H1 (cell line): ENCODE measurements at regions not wholly inside any gene's neighbourhood (a gene's known extent, or its start where the extent isn't known, plus 50 kb on each side); places are given as distances from the start of the nearest gene placed in this dataset.

Experiments used
- CTCF ChIA-PET: fragments of 300-600 bp; sonication (Branson Sonifier 250); formaldehyde crosslinking; loops from one replicate; lab custom pipeline; 2021; ENCODE audit not compliant: partially characterized antibody; lab: Charles Lee
- POLR2A ChIA-PET: fragments of 300-600 bp; sonication (Branson Sonifier 250); formaldehyde crosslinking; loops from one replicate; lab custom pipeline; 2021; ENCODE audit warnings: inconsistent platforms; ENCODE audit not compliant: partially characterized antibody; lab: Charles Lee
- DNase-seq, 2 experiments: peaks; one replicate each; pipeline versions ENCODE4 v3.0.0 to v3.0.0-alpha.2; 2010 to 2022; ENCODE audit warnings: low spot score in 2 of 2, low read depth in 1 of 2, mixed read lengths in 1 of 2
- FAIRE-seq: peaks from 2 replicates; lab custom pipeline; 2011; peaks lifted over from hg19 to GRCh38; lab: Jason Lieb, UNC
- H2AFZ ChIP-seq: 2 replicates; pipeline ENCODE4 v1.8.1; 2012; ENCODE audit warnings: low read length, inconsistent platforms
- H2AK5ac ChIP-seq: 2 replicates; pipeline ENCODE4 v1.6.1; 2013; ENCODE audit warnings: low read depth, low read length
- H2BK120ac ChIP-seq: replicated peaks from 2 replicates; pipeline ENCODE3; 2013; ENCODE audit warnings: low read depth, low read length, inconsistent platforms
- H2BK12ac ChIP-seq: 2 replicates; pipeline ENCODE4 v1.6.1; 2013; ENCODE audit warnings: low read depth, low read length
- H2BK15ac ChIP-seq: 2 replicates; pipeline ENCODE4 v1.6.1; 2013; ENCODE audit warnings: low read length
- H2BK20ac ChIP-seq: 2 replicates; pipeline ENCODE4 v1.6.1; 2013; ENCODE audit warnings: low read length
- H2BK5ac ChIP-seq: 2 replicates; pipeline ENCODE4 v1.6.1; 2013; ENCODE audit warnings: low read depth, low read length
- H3K14ac ChIP-seq: 2 replicates; pipeline ENCODE4 v1.6.1; 2013; ENCODE audit warnings: inconsistent platforms; ENCODE audit not compliant: insufficient read length
- H3K18ac ChIP-seq: 2 replicates; pipeline ENCODE4 v1.6.1; 2013; ENCODE audit warnings: low read length; ENCODE audit errors: extremely low read depth
- H3K23ac ChIP-seq: 2 replicates; pipeline ENCODE4 v1.6.1; 2013; ENCODE audit warnings: inconsistent platforms; ENCODE audit not compliant: insufficient read length
- H3K23me2 ChIP-seq: 2 replicates; pipeline ENCODE4 v1.6.1; 2013; ENCODE audit warnings: low read depth, low read length
- H3K27ac ChIP-seq: 2 replicates; pipeline ENCODE4 v1.6.1; 2011; ENCODE audit warnings: low read depth, low read length, inconsistent platforms
- H3K27me3 ChIP-seq, 4 experiments: replicated peaks in 1 of 4; 1 replicate in 1 of 4; 2 replicates in 3 of 4; pipeline versions ENCODE4 v1.6.1 to v1.8.1; 2011 to 2013; ENCODE audit warnings: low read length in 3 of 4, mild to moderate bottlenecking in 3 of 4, inconsistent platforms in 2 of 4, mixed read lengths in 2 of 4, moderate library complexity in 1 of 4; ENCODE audit not compliant: control insufficient read depth in 3 of 4, insufficient read depth in 3 of 4; ENCODE audit errors: extremely low read depth in 1 of 4
- H3K36me3 ChIP-seq, 4 experiments: 2 replicates each; pipeline versions ENCODE4 v1.6.1 to v1.8.1; 2011 to 2013; ENCODE audit warnings: mild to moderate bottlenecking in 4 of 4, low read length in 3 of 4, moderate library complexity in 2 of 4, control low read depth in 1 of 4, inconsistent platforms in 1 of 4; ENCODE audit not compliant: insufficient read depth in 4 of 4, control insufficient read depth in 2 of 4
- H3K4ac ChIP-seq: replicated peaks from 2 replicates; pipeline ENCODE3; 2013; ENCODE audit warnings: low read length, low read depth, mixed read lengths, inconsistent platforms; ENCODE audit not compliant: insufficient read length
- H3K4me1 ChIP-seq, 4 experiments: replicated peaks in 1 of 4; 1 replicate in 1 of 4; 2 replicates in 3 of 4; pipeline versions ENCODE4 v1.6.1 to v1.8.1; 2011 to 2013; ENCODE audit warnings: low read length in 3 of 4, inconsistent platforms in 2 of 4, mixed read lengths in 1 of 4; ENCODE audit not compliant: insufficient read depth in 4 of 4, control insufficient read depth in 3 of 4
- H3K4me2 ChIP-seq, 2 experiments: 2 replicates each; pipeline versions ENCODE4 v1.6.1 to v1.8.1; 2011 to 2013; ENCODE audit warnings: low read depth in 2 of 2, low read length in 2 of 2, control low read depth in 1 of 2, inconsistent platforms in 1 of 2, mild to moderate bottlenecking in 1 of 2; ENCODE audit not compliant: insufficient read depth in 1 of 2
- H3K4me3 ChIP-seq, 4 experiments: fragments of 200-600, 300-600 bp in 1 of 4; sonication (generic), shearing (Covaris generic), sonication (Bioruptor Twin) in 1 of 4; 2 replicates each; pipeline versions ENCODE4 v1.5.1 to v1.8.1; 2011 to 2016; ENCODE audit warnings: low read length in 4 of 4, low read depth in 3 of 4, control low read depth in 2 of 4, inconsistent platforms in 2 of 4, mild to moderate bottlenecking in 2 of 4, mixed read lengths in 1 of 4, moderate library complexity in 1 of 4; ENCODE audit not compliant: insufficient read depth in 2 of 4; ENCODE audit errors: extremely low read depth in 1 of 4
- H3K56ac ChIP-seq: replicated peaks from 2 replicates; pipeline ENCODE3; 2013; ENCODE audit warnings: low read depth, mild to moderate bottlenecking, mixed read lengths, low read length, inconsistent platforms; ENCODE audit not compliant: insufficient read length
- H3K79me1 ChIP-seq: 2 replicates; pipeline ENCODE4 v1.6.1; 2013; ENCODE audit warnings: low read depth, low read length, control low read depth
- H3K79me2 ChIP-seq, 2 experiments: 2 replicates each; pipeline versions ENCODE4 v1.6.1 to v1.8.1; 2012 to 2013; ENCODE audit warnings: low read length in 2 of 2, mild to moderate bottlenecking in 2 of 2, inconsistent platforms in 1 of 2; ENCODE audit not compliant: insufficient read depth in 2 of 2, control insufficient read depth in 1 of 2
- H3K9ac ChIP-seq, 4 experiments: replicated peaks in 1 of 4; 1 replicate in 1 of 4; 2 replicates in 3 of 4; pipeline versions ENCODE4 v1.6.1 to v1.8.1; 2011 to 2013; ENCODE audit warnings: low read depth in 3 of 4, low read length in 3 of 4, control low read depth in 2 of 4, mild to moderate bottlenecking in 2 of 4, moderate library complexity in 2 of 4, inconsistent platforms in 1 of 4; ENCODE audit errors: extremely low read depth in 1 of 4
- H3K9me3 ChIP-seq, 2 experiments: 2 replicates each; pipeline versions ENCODE4 v1.6.1 to v1.8.1; 2012 to 2013; ENCODE audit warnings: mild to moderate bottlenecking in 2 of 2, moderate library complexity in 2 of 2, control low read depth in 1 of 2, inconsistent platforms in 1 of 2, low read depth in 1 of 2, low read length in 1 of 2, mixed read lengths in 1 of 2; ENCODE audit not compliant: insufficient read depth in 2 of 2
- H4K20me1 ChIP-seq, 2 experiments: replicated peaks in 1 of 2; 2 replicates each; pipeline versions ENCODE3 to v1.8.1; 2011 to 2013; ENCODE audit warnings: inconsistent platforms in 2 of 2, low read length in 2 of 2, mild to moderate bottlenecking in 1 of 2; ENCODE audit not compliant: insufficient read depth in 2 of 2, control insufficient read depth in 1 of 2
- H4K5ac ChIP-seq: 2 replicates; pipeline ENCODE4 v1.6.1; 2013; ENCODE audit warnings: low read length, low read depth, mixed read lengths, inconsistent platforms; ENCODE audit not compliant: insufficient read length
- H4K8ac ChIP-seq: 2 replicates; pipeline ENCODE4 v1.8.0; 2013; ENCODE audit warnings: mild to moderate bottlenecking, moderate library complexity, low read length, inconsistent platforms; ENCODE audit not compliant: insufficient read depth; ENCODE audit errors: extremely low read depth
- H4K91ac ChIP-seq: replicated peaks from 2 replicates; pipeline ENCODE3; 2013; ENCODE audit warnings: low read length, mixed read lengths, inconsistent platforms; ENCODE audit not compliant: insufficient read length
- BACH1 ChIP-seq: IDR thresholded peaks from 2 replicates; pipeline ENCODE4 v1.6.1; 2012; ENCODE audit warnings: low read length, improper control_type of control experiment
- EP300 ChIP-seq, 2 experiments: IDR thresholded peaks; 1 replicate in 1 of 2; 2 replicates in 1 of 2; pipeline ENCODE4 v1.6.1; 2011 to 2012; ENCODE audit warnings: low read depth in 2 of 2, low read length in 2 of 2, mild to moderate bottlenecking in 2 of 2, borderline replicate concordance in 1 of 2, inconsistent platforms in 1 of 2, moderate library complexity in 1 of 2
- GTF2F1 ChIP-seq: IDR thresholded peaks from 2 replicates; pipeline ENCODE4 v1.6.1; 2012; ENCODE audit warnings: low read depth, low read length, improper control_type of control experiment, borderline replicate concordance
- KDM4A ChIP-seq: IDR thresholded peaks from one replicate; pipeline ENCODE4 v1.7.1; 2012; ENCODE audit warnings: low read depth, mild to moderate bottlenecking, moderate library complexity, low read length, inconsistent platforms; ENCODE audit not compliant: severe bottlenecking
- NRF1 ChIP-seq: IDR thresholded peaks from 2 replicates; pipeline ENCODE4 v1.6.1; 2011; ENCODE audit warnings: mild to moderate bottlenecking, low read depth, low read length, improper control_type of control experiment
- POLR2A ChIP-seq, 2 experiments: IDR thresholded peaks; 1 replicate in 1 of 2; 2 replicates in 1 of 2; pipeline ENCODE4 v1.6.1; 2011; ENCODE audit warnings: low read depth in 2 of 2, low read length in 2 of 2, mild to moderate bottlenecking in 2 of 2; ENCODE audit errors: control extremely low read depth in 1 of 2
- POU5F1 ChIP-seq: IDR thresholded peaks from 2 replicates; pipeline ENCODE4 v1.6.1; 2011; ENCODE audit warnings: low read depth, mild to moderate bottlenecking, low read length, moderate library complexity
- RNF2 ChIP-seq: fragments of 200-900, 300-1000 bp; sonication (generic); IDR thresholded peaks from 2 replicates; pipeline ENCODE4 v1.7.1; 2016; ENCODE audit warnings: borderline replicate concordance, low read depth, mild to moderate bottlenecking, antibody characterized with exemption, low read length; ENCODE audit not compliant: poor library complexity, severe bottlenecking; ENCODE audit errors: missing control alignments
- SP1 ChIP-seq: IDR thresholded peaks from 2 replicates; pipeline ENCODE4 v1.6.1; 2011; ENCODE audit warnings: low read depth, low read length
- SRF ChIP-seq: IDR thresholded peaks from 2 replicates; pipeline ENCODE4 v1.6.1; 2011; ENCODE audit warnings: mild to moderate bottlenecking, low read depth, low read length, moderate library complexity
- SUZ12 ChIP-seq: fragments of 200-600 bp; sonication (generic); IDR thresholded peaks from 2 replicates; pipeline ENCODE4 v1.6.1; 2012; ENCODE audit warnings: mild to moderate bottlenecking, inconsistent platforms, low read length, moderate library complexity, mixed read lengths
- TEAD4 ChIP-seq: IDR thresholded peaks from 2 replicates; pipeline ENCODE4 v1.6.1; 2012; ENCODE audit warnings: low read depth, low read length, inconsistent platforms, mixed read lengths
- USF2 ChIP-seq: IDR thresholded peaks from 2 replicates; pipeline ENCODE4 v1.6.1; 2011; ENCODE audit warnings: low read length, improper control_type of control experiment
- WGBS, 2 experiments: shearing (Covaris generic) in 1 of 2; methylation state at CpG; one replicate each; pipeline versions ENCODE4 v1.1.6 to v1.1.7; 2013 to 2015; ENCODE audit warnings: low lambda C conversion rate in 2 of 2, mixed read lengths in 2 of 2, inconsistent platforms in 1 of 2, low coverage in 1 of 2, missing lambda C conversion rate in 1 of 2; ENCODE audit not compliant: insufficient replicate concordance in 2 of 2, insufficient coverage in 1 of 2, insufficient read length in 1 of 2; ENCODE audit errors: extremely low coverage in 1 of 2, missing lambda C conversion rate in 1 of 2; 5-methylcytosine and 5-hydroxymethylcytosine counted together

GRCh38 chrX:38965888-38966287, 164.6 kb downstream of the MID1IP1 start:
- Histone ChIP-seq H3K4me2 (no peak overlapping the region), H3K4me3 (no peak overlapping the region), H3K27me3 (no peaks in the 10 kb centered on the region), H2BK12ac (no peak overlapping the region), H2AK5ac (no peak overlapping the region), H3K23me2 (no peaks in the 10 kb centered on the region), H3K79me1 (no peaks in the 10 kb centered on the region), H4K5ac (no peak overlapping the region), H4K8ac (no peak overlapping the region), H4K91ac (no peak overlapping the region), H2BK20ac (0 out of 2 replicates have a peak overlapping the region, but pooled peaks have one; percentile 72), H3K18ac (no peak overlapping the region), H3K9me3 (peaks cover 3 to 7% of the 10 kb centered on the region in 2 experiments; a peak in 3 of 4 replicates), H2BK5ac (no peak overlapping the region), H3K4ac (no peak overlapping the region), H2BK15ac (no peak overlapping the region), H3K27ac (no peak overlapping the region), H3K23ac (no peak overlapping the region), H3K56ac (no peak overlapping the region), H3K79me2 (no peaks in the 10 kb centered on the region), H4K20me1 (no peaks in the 10 kb centered on the region), H2AFZ (no peak overlapping the region; the same call in 1 of the 2 replicates), H3K9ac (no peak overlapping the region), H3K4me1 (peaks cover 0 to 2% (median 0%) of the 10 kb centered on the region in 4 experiments; a peak in 1 of 7 replicates), H3K14ac (no peak overlapping the region), H2BK120ac (no peak overlapping the region), H3K36me3 (no peaks in the 10 kb centered on the region)
- CTCF ChIA-PET = interaction anchor here (0.7 kb wide), 1 partner anchor 243 kb away, joined by 4 read pairs; no protein-coding TSS in a partner anchor
- 58% methylated on average over 6 of the region's 6 CpGs; no CpG with 5 or more reads in 1 of the 2 experiments for WGBS, 2 experiments
- POLR2A ChIA-PET = no interaction called here
- FAIRE-seq = peak; percentile 79
- no peak for DNase-seq
- TF ChIP-seq SP1 (no peak), TEAD4 (no peak), GTF2F1 (no peak), USF2 (no peak), POLR2A (IDR thresholded peaks at IDR 0.05; ENCODE audit: control extremely low read depth in 1 of 2, low read depth in 2 of 2, low read length in 2 of 2) (no peak), EP300 (IDR thresholded peaks at IDR 0.05; ENCODE audit: borderline replicate concordance in 1 of 2, low read depth in 2 of 2, low read length in 2 of 2) (no peak), RNF2 (no peak), KDM4A (no peak), SUZ12 (no peak), SRF (no peak), BACH1 (no peak), POU5F1 (no peak), NRF1 (no peak)
